ENCODE measurements at regions not wholly inside any gene's neighbourhood (a gene's known extent, or its start where the extent isn't known, plus 50 kb on each side); places are given as distances from the start of the nearest gene placed in this dataset.

- no peak for DNase-seq
These were observed 1067.9 kb downstream of the TTLL7 start for GRCh38 chr1:82931006-82931405.

- DNase-seq, result no peak
These were observed 1071.2 kb downstream of the TTLL7 start for GRCh38 chr1:82927753-82928152.

DNA sequence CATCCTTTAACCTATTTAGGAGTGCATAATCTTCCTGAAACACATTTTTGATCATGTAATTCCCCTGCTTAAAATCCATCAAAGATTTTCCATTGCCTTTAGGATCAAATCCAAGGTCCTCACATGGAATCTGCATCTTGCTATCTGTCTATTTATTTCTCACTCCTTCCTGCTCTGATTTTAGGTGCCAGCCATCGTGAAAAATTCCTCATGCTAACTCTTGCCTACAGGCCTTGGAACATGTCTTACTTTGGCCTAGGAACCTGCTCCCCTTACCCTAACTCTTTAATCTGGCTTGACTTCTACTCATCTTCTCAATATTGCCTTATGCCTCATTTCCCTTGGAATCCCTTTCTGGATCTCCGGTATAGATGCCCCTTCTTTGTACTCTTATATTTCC lies 1074.3 kb downstream of the TTLL7 start:
- no peak for DNase-seq

GRCh38 chr1:82923931-82924330 lies 1075.0 kb downstream of the TTLL7 start:
- DNase-seq, result no peak

- DNase-seq, result no peak
These were observed 1077.2 kb downstream of the TTLL7 start for GRCh38 chr1:82921759-82922158.

GRCh38 chr1:82920418-82921248 lies 1078.3 kb downstream of the TTLL7 start:
- no peak for DNase-seq

GRCh38 chr1:82919837-82920236 lies 1079.1 kb downstream of the TTLL7 start:
- no peak for DNase-seq

- no peak for DNase-seq
These were observed 1091.6 kb downstream of the TTLL7 start for GRCh38 chr1:82907313-82907712.

DNA sequence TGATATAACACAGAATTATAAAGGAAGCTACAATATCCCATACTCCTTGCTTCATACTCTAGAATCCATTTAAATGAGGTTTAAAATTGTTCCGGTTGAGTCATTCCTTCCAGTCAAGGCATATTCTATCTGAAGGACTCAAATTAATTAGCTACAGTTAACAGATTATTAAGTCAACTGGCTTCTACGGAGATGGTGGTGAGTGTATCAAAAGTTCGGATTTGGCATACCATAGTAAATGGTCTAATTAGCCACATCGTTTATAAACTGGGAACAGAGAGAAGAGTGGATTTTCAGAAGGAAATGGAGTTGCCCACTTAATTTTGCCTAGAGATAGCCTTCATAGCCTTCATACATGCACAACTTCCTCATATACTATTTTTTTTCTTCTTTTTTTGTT lies 1095.3 kb downstream of the TTLL7 start:
- no peak for DNase-seq

DNA sequence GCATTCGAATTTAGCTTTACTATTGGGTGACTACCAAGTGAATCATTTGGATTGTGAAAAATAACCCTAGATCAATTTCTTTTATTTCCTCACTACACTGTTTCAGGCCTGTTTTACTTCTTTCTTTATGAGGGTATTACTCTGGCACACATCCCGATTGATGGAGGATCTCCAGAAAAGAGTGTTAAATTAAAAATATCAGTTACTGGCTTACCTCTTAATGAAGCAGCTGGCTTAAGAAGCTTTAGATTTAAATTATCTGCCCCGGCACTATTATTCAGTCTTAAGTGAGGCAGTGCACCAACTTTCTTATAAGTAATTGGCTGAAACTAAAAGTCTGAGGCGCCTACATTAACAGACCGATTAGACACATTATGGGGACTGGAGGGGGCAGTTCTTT lies 1097.4 kb downstream of the TTLL7 start:
- no peak for DNase-seq

DNA sequence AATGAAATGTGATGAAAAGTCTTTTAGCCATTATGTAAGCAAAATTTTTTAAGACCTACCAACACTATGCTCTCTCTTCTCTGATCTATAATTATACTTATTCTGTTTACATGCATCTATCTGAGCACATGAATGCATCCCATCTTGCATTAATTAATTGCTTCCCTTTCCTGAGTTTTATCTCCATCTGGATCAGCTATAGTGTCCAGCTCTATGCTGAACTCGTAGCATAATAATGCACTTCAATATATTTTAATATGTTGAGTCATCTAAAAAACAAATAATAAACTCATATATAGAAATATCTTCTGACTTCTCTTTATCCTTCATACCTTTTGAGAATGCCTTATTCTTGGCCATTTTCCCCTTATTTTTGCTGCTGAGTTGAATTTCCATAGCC lies 1097.8 kb downstream of the TTLL7 start:
- no peak for DNase-seq

GRCh38 chr1:82899017-82899416 lies 1098.3 kb downstream of the ADGRL2 start:
- DNase-seq, result no peak

GRCh38 chr1:82897549-82897948 lies 1096.8 kb downstream of the ADGRL2 start:
- DNase-seq, result no peak

DNA sequence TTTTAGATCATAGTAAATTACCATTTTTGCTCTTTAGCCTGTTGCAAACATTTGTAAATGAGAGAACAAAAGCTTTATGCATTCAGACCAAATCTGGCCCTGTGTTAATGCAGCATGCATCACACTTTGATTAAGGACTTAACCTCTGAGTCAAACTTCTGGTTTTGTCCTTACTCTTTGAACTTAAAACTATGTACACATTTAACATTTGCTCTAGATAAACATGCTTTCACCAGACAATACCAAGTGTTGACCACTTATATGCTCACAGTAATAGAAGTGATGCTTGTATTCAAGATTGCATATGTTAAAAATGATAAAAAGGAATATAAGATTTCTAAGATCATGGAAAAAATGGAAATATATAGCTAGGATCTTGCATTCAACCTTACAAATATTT lies 1095.3 kb downstream of the ADGRL2 start:
- no peak for DNase-seq

- DNase-seq, result no peak
These were observed 1093.9 kb downstream of the ADGRL2 start for GRCh38 chr1:82894635-82895034.

DNA sequence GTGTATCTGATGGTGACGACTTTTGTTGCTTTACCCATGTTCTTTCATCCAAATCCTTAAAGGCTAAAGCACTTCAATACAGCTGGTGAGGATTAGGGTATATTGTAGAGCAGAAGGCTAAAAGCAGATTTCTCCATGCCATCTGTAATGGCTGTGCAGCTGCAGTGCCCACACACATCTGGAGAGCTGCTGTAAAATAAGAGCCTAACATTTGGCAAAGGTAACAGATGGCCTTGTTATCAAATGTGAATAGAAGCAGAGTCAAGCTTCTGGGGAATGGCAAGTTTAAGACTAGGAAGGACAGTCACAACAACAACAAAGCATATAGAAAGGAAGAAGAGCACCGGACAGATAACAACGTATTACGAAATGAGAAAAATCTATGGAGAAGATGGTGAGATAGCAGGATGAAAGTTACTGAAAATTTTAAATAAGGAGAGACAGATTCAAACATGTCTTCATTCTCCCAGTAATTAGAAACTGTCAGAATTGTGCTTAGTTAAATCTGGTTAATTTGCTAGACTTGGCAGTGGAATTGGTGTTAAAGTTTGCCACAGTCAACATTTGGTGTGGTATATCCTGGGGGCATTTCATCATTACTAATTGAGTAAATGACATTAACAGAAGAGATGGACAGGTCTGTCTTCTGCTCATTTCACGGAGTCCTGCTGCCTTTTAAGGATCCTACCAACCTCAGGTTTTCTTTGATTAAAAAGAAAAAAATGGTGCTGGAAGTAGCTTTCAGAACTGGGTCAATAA lies 1093.2 kb downstream of the ADGRL2 start:
- DNase-seq, result no peak

GRCh38 chr1:82880506-82880905 lies 1079.8 kb downstream of the ADGRL2 start:
- DNase-seq, result no peak

- DNase-seq, result no peak
These were observed 1079.1 kb downstream of the ADGRL2 start for GRCh38 chr1:82879701-82880305.

DNA sequence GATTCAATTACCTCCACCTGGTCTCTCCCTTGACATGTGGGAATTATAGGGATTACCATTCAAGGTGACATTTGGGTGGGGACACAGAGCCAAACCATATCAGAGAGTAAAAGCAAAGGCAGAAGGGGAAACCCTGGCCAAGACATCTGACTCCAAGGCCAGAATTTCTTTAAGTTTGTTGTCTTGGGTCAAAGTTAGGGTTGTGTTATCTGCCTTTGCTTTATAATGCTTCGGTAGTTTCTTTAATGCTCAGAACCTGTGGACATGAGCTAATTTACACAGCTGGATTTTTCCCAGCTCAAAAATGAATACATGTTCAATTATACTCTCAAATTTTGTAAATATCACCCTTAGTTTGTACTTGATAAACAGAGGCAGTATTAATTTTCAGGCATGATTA lies 1074.4 kb downstream of the ADGRL2 start:
- DNase-seq, result no peak

DNA sequence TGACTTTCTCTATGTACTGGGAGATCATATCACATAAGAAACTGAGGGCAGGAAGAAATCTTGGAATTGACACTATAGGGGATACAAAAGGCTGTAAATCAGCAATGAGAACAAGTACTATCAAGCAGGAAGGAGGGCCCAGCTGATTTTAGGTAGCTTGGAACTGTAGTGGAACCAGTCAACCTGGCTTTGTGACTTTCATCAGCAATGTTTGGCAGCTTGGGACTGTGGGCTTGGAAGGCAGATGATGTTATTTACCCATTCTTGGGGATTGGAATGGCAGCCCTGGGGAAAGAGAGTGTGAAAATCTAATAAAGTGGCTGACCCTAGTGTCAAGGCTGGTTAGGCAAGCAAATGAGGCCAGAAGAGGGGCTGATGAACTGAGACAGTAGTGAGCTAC lies 1073.3 kb downstream of the ADGRL2 start:
- DNase-seq, result no peak

GRCh38 chr1:82870332-82870731 lies 1069.6 kb downstream of the ADGRL2 start:
- DNase-seq, result no peak

DNA sequence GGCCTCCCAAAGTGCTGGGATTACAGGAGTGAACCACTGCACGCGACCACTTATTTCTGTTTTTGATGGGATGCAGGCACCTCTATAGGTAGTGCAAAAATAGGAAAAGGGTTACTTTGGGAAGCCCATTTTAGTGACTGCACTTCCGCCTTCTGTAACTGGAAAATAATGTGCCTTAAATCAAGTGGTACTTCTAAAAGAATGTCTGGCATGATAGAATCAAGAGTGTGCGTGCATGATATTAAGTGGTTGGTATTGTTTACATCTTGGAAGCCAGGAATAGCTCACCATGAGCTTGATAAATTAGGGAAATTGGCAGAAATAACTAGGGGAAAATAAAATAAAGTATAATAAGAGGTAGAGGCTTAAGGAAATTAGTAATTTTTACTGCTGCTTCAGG lies 1067.0 kb downstream of the ADGRL2 start:
- DNase-seq, result no peak

DNA sequence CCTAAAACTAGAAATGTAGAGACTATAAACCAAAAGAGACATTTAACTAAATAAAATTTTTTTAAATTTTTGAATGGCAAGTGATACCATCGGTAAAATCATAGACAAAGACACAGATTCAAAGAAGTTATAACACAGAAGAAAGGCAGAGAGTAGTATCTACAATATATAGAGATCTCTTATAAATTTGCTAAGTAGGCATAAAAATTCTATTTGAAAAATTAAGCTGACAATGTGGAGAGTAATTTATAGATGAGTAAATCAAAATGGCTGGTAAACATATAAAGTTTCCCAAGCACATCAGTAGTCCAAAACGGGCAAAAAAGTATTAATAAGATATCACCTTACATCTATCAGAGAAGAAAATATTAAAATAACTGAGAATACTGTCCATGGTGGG lies 1061.0 kb downstream of the ADGRL2 start:
- no peak for DNase-seq

DNA sequence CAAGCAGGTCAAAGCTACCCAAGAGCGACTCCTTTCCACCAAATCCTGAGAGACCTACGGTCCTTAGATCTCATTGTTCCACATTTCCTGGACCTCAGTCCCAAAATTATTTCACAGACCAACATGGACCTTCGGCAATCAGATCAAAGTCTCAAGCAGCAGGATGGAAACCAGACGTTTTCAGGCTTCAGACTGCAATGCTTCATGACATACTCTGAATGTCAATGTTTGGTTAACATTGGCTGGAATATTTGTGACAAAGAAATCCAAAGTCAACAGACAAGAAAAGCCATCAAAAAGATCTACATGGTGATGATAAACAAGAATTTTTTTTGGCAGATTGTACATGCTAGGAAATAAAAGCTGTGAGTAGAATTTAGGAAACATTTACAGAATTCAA lies 1057.3 kb downstream of the ADGRL2 start:
- no peak for DNase-seq
